Stimulated activated naive CD4-positive, alpha-beta T cell (primary cell): ENCODE measurements at regions not wholly inside any gene's neighbourhood (a gene's known extent, or its start where the extent isn't known, plus 50 kb on each side); places are given as distances from the start of the nearest gene placed in this dataset.

Source experiments
- DNase-seq, 6 experiments: peaks; one replicate each; lab custom pipeline; 2025; lab: John Stamatoyannopoulos, UW

DNA sequence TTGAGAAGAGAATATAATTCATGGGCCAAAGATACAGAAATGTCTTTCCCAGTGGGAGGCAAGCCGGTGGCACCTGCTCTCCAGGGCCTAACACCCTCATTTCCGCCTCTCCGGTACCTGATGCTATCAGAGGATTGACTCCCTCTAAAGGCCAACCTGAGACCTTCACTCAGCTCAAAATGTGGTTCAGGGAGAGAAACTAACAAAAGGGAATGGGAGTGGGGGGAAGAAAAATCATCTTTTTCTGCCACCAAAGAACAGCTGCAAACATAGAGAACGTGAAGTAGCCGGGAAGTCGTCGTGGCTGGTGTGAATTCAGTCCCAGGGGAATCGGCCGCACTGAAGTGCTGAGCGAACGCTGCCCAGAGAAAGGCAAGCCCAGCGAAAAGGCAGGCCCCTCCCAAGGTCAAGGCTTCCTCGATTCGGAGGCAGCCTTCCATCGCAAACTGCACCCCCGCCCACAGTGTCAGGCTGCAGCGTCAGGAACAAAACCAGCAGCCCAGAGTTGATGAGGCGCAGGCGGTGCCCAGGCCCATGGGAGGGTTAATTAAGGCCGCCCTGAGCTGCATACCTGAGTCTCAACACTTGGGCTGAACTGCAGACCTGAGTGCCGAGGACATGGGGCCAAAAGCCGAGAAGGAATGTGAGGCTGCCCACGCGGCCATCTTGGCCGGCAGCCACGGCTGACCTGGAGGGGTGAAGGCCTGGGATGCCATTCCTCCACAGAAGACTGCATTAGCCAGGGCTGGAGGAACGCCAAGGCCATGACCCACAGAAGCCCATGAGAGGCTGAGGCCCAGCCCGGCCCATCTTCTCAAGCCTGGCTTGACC lies 160.2 kb downstream of the PSMG1 start:
- no peak for DNase-seq

DNA sequence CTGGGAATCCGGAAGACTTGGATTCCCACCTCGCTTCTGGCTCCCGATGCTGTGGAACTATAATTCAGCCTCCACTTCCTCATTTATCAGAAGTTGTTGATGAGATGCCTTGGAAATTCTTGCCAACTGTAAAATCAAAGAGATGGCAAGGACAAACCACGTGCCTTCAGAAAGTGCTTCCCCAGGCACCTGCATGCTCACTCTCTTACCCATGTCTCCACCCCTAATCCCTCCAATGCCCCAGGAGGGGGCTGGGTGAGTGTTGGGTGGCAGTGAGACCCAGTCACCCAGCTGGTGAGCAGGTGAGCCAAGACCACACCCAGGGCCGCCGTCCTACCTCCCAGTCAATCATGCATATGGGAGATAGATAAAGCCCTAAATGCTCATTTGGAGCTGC lies 160.8 kb downstream of the PSMG1 start:
- DNase-seq, result no peak

DNA sequence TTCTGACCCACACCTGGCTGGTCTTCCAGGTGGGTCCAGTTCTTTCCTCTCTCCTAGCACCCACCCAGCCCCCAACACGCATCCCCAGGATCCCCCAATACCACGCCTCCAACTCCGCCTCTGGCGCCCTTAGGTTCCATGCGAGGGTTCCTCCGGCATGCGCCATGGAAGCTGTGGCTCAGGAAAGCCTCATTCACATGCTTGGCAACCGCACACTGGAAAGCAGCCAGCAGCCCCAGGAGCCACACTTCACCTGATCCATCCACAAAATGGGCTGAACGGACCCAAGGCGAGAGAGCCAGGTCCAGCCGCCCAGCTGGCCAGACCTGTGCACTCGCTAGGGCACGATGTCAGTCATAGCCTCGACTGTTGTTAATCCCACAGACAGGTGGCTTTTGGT lies 161.2 kb downstream of the PSMG1 start:
- DNase-seq, result no peak

DNA sequence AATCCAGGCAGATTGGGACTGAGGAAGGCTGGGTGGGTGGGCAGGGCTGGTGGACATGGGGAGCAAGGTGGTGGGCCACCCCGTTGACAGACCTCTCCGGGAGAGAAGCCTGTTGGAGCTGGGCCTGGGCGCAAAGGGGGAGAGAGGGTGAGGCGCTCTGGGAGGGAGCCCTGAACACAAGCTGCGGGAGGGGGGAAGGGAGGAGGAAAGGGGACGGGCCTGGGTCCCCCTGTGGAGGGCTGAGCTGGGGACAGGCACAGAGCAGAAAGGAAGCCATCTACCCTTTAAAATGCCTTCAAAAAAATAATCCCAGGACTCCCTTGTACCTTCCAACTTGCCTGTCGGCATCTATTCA lies 161.8 kb downstream of the PSMG1 start:
- no peak for DNase-seq

DNA sequence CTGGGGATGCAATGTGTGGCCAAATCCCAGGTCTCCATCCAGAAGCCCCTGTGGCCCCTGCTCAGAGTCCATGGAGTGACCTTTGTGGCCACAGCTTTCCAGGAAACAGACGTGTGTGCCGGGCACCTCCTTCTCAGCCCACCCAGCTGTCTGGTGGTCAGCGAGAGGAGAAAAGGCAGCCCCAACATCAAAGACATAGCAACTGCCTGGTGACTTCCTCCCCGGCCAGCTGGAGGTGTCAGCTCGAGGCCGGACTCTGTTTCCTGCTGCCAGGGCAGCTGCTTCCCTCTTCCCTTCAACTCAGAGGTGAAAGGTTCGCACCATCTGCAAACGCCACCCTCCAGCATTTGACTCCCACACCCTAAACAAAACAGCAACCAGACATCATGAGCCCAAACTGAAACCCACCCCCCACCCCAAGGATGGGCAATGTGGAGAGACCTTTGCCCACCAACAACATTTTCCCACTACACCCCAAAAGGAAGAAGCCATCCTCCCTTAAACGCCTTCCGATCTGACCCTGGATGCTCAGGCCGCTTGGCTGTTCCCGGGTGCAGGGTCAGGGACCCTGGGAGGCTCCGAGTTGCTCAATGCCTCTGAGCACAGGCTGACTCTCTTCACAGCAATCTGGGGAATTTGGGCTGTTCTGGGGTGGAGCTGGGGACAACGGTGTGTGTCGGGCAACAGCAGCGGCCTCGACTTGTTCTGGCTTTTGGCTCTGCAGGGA lies 162.3 kb downstream of the PSMG1 start:
- no peak for DNase-seq

DNA sequence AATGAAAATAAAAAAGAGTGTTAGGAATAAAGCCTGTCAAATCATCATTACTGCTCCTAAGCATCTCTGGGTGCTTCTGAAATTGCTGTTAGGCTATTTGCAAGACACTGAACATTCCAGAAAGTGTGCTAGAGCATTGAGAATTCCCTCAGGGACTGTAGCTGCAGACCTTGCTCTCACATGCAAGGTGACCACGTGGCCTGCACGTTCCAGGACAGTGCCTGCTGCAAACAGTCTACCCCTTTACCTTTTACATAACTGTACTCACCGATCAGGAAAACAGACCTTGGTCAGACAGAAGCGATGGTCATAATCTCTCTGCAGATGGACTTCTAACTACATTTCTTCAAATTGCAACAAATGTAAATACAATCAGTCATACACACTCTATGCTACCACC lies 164.5 kb downstream of the PSMG1 start:
- DNase-seq, result no peak

DNA sequence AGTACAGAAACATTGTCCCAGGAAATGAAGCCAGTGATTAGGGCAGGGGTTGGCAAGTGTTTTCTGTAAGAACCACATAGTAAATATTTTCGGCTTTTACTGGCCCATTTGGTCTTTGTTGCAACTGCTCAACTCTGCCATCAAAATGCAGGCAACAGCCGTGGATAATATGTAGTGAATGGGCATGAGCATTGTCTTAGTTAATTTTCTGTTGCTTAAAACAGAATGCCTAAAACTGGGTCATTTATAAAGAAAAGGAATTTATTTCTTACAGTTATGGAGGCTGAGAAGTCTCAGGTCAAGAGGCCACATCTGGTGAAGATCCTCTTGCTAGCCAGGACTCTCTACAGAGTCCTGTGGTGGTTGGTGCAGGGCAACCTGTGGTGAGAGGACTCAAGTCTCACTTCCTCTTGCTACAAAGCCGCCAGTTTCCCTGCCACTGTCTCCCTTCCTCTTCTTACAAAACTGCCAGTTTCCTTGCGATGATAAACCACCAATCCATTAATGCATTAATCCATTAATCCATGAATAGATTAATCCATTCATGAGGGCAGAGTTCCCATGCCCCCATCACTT lies 166.4 kb downstream of the PSMG1 start:
- no peak for DNase-seq

DNA sequence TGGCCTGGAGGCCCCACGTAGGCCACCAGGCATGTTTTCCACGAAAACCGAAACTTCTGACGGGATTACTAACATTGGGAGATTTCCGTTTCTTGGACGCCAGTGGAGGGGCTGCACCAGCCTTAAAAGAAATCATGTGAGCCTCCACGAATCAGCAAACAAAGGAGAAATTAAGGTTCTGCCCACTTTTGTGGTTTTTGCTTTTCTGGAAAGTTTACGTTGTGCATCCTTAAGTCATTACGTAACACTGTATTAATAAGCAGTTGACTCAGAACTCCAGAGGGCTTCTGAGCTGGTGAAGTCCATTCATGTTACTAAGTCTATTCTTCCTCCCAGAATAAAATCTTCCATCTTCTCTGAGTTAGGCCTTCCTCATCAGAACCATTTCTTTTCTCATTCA lies 168.5 kb downstream of the PSMG1 start:
- no peak for DNase-seq

DNA sequence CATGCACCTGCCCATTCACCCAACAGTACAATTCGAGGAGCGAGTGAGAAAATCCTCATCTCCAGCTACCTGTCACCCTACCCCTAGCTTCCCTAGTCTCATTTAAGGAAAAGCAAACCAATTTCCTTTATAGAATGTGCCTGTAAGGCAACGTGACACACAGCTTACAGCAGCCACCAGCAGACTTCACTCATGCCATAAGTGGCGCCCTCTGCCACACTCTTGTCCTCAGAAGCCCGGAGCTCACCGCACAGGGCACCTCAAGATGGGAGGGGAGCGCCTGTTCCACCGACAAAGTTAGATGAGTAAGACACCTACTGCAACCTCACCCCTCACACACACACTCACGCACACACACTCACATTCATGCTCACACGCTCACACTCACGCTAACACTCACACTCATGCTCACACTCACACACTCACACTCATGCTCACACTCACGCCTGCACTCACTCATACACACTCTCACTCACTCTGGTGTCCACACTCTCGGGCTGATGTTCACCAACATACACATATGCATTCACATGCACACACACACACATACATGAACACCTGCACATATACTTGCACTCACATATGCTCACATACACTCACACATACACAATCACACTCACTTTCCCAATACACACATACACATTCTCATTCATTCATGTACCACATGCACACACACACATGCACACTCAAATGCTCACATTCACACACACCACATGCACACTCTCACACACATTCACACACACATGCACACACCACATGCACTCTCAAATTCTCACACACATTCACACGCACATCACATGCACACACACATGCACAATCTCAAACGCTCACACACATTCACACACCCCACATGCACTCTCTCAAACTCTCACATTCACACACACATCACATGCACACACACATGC lies 170.7 kb downstream of the PSMG1 start:
- no peak for DNase-seq

DNA sequence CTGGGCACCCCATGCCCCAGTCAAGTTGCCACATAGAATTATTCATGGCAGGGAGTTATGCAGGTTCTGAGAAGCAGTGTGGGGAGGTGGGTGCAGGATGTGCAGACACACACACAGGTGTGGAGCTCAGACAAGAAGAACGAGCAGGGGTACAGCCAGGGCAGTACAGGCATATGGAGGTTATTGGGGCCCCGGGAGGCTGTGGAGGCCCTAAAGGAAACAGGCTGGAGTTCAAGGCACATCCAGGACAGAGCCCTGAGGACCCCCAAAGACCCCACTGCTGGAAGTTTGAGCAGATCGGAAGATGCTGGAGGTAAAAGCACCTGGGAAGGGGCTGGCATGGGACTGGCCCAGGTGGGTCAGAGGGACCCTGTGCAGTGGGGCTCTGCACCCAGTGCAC lies 171.3 kb downstream of the PSMG1 start:
- DNase-seq, result no peak

DNA sequence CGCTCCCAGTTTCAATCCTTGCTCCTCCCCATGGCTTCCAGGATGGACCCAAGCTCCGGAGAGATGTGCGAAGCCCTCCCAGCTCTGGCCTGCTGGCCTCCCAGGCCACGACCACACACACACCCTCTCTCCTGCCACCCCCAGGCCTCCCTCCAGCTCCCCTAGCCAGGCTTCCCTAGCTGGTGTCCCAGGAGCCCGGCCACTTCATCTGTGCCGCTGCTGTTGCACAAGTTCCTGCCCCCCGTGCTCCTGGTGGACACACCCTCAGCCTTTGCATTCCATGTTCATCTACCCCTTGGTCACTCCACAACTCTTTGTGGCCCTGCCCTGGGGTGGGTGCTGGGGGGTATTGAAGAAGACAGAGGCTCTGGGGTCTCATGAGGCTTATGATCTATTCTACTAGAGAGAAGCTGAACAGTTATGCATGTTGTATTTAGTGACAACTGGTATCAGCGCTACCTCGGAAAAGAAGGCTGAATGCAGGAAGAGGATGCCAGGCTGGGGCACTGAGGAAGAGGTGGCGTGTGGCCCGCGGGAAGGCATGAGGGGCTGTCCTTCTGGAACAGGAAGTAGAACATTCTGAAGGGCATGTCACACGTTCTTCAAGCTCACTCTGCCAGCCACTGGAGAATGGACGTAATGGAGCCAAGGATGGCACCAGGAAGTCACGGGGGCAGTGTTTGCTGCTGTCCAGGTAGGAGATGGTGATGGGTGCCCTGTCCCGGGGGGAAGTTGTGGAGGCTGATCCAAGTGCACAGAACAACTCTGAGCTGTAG lies 172.4 kb downstream of the PSMG1 start:
- DNase-seq, result no peak

DNA sequence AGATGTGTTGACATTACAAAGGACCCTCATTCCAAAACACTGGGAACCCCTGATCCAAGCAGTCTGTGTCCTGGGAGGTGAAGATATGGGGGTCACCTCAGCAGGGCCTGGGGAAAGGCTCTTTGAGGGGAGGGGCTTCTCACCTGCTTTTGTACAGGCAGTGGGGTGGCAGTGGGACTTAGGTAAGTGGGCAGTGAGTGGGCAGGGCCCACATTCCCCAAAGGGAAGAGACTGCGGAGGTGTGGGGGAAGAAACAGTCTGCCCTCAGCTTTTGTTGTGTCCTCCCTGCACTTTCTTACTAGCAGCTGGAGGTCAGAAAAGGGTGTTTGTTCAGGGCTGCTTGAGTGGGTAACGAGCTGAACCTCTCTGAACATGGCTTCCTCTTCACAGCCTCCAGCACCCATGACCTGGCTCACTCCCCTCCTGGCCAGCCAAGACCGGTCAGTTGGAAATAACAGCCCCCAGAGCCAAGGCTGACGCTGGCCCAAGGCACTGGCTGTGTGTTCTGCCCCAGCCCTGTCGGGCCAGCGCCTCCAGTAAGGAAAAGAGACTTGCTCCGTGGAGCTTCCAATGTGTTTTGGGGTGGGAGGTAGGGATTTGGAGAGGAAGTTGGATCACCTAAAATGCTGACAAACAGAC lies 173.5 kb downstream of the PSMG1 start:
- no peak for DNase-seq

DNA sequence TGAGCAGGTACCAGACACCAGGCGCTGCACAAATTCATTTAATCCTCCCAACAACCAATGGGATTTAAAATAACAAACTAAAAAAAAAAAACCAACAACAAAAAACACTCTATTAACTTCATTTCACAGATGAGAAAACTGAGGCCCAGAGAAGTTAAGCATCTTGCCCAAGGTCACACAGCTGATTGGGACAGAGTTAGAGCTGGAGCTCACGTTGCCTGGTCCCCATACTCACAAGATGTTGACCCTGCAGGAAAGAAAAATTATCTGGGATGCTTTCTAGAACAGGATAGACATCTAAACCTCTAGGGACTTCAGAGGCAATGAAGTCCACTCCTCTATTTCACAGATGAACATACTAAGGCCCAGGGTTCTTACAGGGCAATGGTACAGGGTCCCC lies 175.3 kb downstream of the PSMG1 start:
- no peak for DNase-seq

DNA sequence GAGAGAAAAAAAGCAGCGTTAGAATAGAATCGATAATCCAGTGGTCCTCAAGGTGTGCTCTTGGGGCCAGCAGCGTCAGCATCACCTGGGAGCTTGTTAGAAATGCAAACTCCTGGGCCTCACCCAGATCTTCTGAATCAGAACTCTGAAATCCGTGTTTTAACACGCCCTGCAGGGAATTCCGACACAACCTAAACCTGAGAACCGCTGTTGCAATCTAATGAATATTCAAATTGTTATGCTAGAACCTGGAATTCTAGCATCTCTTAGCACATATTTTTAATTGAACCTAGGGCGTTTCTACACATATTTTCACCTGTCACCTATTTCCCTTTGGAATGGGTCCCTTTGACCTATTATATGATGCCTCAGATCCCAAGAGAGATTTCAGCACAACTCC lies 175.7 kb downstream of the PSMG1 start:
- no peak for DNase-seq

DNA sequence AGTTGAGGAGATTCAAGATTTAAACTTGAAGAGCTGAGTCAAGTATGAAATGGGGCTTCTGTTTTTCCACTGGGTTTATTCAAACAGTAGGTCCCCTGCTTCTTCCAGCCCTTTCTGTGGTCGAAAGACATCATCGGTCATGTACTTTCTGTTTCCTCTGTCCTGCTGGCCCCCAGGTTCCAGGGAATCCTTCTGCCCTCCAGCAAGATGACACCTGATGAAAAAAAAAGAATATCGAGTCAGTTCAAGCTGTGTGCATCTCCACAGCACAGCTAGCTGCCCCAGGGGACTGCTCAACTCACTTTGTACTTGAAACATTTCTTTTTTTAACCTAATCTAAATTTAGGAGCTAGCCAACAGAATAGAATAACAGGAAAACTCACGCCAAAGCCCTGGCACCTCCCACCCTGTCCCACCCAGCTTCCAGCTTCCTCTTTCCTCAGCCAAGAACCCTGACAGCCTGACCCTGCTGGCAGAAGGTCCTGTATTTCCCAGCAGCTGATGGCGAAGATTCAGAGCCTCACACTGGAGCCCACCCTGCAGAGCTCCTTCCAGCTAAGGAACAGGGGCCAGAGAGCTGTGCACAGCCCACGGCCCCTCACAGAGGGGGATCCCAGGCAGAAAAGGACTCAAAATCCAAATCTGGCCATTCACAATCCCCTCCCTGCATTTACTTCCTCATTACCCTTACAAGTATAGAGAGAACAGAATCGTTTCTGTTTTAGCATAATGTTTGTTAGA lies 176.5 kb downstream of the PSMG1 start:
- DNase-seq, result no peak

DNA sequence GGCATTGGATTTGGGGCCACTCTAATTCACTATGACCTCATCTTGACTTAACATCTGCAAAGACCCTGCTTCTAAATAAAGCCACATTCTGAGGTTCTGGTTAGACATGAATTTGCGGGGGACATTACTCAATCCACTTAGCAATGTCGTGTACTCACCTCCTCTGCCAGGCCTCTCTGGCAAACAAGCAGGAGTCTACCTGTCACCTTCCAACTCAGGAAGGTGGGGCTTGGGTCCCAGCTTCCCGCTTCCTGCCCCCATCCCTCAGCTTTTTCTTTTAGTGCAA lies 177.8 kb downstream of the PSMG1 start:
- no peak for DNase-seq

DNA sequence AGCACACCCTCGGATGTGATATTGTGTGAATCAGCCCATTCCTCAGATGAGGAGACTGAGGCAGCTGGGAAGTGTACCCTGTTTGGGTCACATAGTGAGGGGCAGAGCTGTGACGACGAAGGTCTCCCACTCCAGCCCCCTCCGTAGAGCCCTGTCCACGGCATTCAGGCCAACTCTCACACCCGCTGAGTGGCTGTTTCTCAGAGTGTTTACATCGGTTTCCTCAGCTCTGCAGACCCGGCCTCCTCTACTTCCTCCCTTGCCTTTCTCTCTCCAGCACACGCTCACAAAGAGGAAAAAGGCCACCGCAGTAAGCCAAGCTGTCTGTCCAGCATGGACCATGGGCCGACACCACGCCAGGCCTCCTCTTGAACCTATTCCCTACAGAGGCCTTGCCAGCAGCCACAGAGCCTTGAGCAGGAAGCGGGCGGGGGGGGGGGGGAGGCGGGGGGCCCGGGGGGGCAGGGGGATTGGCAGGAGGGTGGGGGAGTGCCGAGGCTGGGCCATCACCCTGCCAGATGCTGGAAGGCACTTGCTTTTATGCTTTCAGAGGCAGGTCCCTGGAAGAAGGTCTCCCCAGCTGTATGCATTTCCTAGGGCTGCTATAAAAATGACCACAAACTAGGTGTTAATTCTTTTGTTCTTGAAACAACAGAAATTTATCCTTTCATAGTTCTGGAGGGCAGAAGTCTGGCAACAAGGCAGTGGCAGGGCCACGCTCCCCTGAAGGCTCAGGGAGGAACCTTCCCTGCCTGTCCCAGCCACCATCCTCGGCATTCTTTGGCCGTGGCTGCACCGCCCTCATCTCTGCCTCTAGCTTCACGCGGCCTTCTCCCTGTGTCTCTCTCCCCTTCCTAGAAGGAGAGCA lies 178.4 kb downstream of the PSMG1 start:
- DNase-seq, result peak in 2 of 6 experiments; percentile 11 to 40

DNA sequence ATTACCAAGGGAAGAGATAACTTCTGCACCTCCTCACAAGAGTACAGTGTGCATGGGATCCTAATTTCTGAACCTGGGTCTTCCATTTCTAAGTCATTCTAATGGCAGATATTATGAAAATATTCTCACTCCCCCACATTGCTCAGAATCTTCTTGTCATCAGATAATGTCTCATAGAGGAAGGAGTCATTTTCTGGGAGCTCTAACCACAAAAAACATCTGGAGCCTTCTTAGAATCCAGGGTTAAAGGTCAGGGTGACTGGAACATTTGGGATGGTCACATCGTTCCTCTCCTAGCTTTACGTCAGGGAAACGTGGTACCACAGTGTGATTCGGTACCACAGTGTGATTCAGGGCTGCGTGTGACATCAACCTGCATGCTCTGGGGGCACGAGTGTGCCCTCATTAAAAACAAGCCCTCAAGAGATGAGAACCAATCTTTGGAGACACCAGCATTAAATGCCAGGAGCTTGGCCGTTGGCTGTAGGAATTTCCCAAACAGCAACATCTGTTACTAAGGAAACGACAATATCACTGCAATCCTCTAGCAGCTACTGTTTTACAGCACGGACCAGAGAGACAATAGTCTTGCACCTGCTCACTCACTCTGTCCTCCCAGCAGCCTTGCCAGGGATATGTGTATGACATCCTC lies 179.1 kb downstream of the PSMG1 start:
- no peak for DNase-seq

DNA sequence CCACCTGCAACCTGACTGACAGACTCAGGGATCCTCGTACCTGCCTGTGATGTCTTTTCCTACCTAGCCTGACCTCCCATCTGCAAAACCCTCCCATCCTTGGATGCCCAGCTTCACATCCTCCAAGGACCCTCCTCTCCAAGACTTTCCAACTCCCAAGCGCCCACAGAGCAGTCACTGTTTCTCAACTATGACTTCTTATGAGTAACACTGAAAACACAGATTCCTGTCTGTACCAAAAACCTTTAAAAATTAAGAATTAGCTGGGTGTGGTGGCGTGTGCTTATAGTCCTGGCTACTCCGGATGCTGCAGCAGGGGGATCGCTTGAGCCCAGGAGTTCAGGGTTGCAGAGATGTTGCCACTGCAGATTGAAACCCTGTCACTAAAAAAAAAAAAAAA lies 181.9 kb downstream of the PSMG1 start:
- no peak for DNase-seq
